Endometrial microvascular endothelial cells (primary cell): ENCODE measurements at regions not wholly inside any gene's neighbourhood (a gene's known extent, or its start where the extent isn't known, plus 50 kb on each side); places are given as distances from the start of the nearest gene placed in this dataset.
"Not testable (repeated sequence)": the region's sequence is repeated elsewhere in the genome, so short reads cannot be mapped to it uniquely, and the experiment has no call there.

Experiments
- in situ Hi-C: cut with HindIII; loops from 2 replicates; pipeline ENCODE4 v1.10.0; 2017; ENCODE audit warnings: low sequenced_read_pairs, low pct_unique_long_range_greater_than_20kb; ENCODE audit errors: inconsistent ontology term

- in situ Hi-C loops = no loop called here
Measured at GRCh38 chr3:105255350-105255749, 111.4 kb upstream of the ALCAM start.

- in situ Hi-C loops = no loop called here
Measured at GRCh38 chr3:105259496-105259895, 107.2 kb upstream of the ALCAM start.

GRCh38 chr3:105260385-105260784, 106.3 kb upstream of the ALCAM start:
- in situ Hi-C loops = no loop called here

- in situ Hi-C loops = no loop called here
Measured at GRCh38 chr3:105274536-105274935, 92.2 kb upstream of the ALCAM start.

- in situ Hi-C loops = no loop called here
Measured at GRCh38 chr3:105274958-105275357, 91.8 kb upstream of the ALCAM start.

GRCh38 chr3:105277656-105278055, 89.1 kb upstream of the ALCAM start:
- in situ Hi-C loops = no loop called here

GRCh38 chr3:105278688-105279087, 88.0 kb upstream of the ALCAM start:
- in situ Hi-C loops = no loop called here

- in situ Hi-C loops = no loop called here
Measured at GRCh38 chr3:105281989-105282388, 84.7 kb upstream of the ALCAM start.

- in situ Hi-C loops = no loop called here
Measured at GRCh38 chr3:105284876-105285275, 81.8 kb upstream of the ALCAM start.

GRCh38 chr3:105285653-105286241, 81.0 kb upstream of the ALCAM start:
- in situ Hi-C loops = no loop called here

- in situ Hi-C loops = no loop called here
Measured at GRCh38 chr3:105293441-105293840, 73.3 kb upstream of the ALCAM start.

GRCh38 chr3:105296182-105296822, 70.4 kb upstream of the ALCAM start:
- in situ Hi-C loops = not testable (repeated sequence)

- in situ Hi-C loops = no loop called here
Measured at GRCh38 chr3:105304487-105304886, 62.2 kb upstream of the ALCAM start.

GRCh38 chr3:105315144-105315543, 51.6 kb upstream of the ALCAM start:
- in situ Hi-C loops = no loop called here

GRCh38 chr3:105315815-105316214, 50.9 kb upstream of the ALCAM start:
- in situ Hi-C loops = no loop called here

- in situ Hi-C loops = no loop called here
Measured at GRCh38 chr3:105316331-105316730, 50.4 kb upstream of the ALCAM start.
